ENCODE measurements at regions not wholly inside any gene's neighbourhood (a gene's known extent, or its start where the extent isn't known, plus 50 kb on each side); places are given as distances from the start of the nearest gene placed in this dataset.

DNA sequence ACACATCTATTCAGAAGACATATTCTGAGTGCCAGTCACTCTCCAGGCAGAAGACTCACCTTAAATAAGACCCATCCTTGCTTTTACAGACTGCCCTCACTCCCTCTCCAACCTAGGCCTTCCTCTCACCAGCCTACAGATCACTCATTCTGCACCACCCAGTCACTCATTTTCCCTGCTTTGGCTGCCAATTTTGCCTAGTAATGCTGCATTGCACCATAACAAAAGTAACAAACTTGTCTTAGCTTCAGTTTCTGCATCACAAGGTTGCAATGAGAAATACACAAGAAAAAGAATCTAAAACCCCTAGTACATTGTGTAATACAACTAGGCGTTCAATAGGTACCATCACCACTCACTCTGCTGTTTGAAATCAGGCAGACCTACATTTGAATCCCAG, 292.4 kb downstream of the PLPP3 start:
- no peak overlapping the region for H3K27ac ChIP-seq
- TF ChIP-seq, protein P1, sequence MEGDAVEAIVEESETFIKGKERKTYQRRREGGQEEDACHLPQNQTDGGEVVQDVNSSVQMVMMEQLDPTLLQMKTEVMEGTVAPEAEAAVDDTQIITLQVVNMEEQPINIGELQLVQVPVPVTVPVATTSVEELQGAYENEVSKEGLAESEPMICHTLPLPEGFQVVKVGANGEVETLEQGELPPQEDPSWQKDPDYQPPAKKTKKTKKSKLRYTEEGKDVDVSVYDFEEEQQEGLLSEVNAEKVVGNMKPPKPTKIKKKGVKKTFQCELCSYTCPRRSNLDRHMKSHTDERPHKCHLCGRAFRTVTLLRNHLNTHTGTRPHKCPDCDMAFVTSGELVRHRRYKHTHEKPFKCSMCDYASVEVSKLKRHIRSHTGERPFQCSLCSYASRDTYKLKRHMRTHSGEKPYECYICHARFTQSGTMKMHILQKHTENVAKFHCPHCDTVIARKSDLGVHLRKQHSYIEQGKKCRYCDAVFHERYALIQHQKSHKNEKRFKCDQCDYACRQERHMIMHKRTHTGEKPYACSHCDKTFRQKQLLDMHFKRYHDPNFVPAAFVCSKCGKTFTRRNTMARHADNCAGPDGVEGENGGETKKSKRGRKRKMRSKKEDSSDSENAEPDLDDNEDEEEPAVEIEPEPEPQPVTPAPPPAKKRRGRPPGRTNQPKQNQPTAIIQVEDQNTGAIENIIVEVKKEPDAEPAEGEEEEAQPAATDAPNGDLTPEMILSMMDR (conservative IDR thresholded peaks at IDR 0.05): no peak

GRCh38 chr1:56286506-56286905, 292.9 kb downstream of the PLPP3 start:
- TF ChIP-seq, protein P1 (conservative IDR thresholded peaks at IDR 0.05): no peak

DNA sequence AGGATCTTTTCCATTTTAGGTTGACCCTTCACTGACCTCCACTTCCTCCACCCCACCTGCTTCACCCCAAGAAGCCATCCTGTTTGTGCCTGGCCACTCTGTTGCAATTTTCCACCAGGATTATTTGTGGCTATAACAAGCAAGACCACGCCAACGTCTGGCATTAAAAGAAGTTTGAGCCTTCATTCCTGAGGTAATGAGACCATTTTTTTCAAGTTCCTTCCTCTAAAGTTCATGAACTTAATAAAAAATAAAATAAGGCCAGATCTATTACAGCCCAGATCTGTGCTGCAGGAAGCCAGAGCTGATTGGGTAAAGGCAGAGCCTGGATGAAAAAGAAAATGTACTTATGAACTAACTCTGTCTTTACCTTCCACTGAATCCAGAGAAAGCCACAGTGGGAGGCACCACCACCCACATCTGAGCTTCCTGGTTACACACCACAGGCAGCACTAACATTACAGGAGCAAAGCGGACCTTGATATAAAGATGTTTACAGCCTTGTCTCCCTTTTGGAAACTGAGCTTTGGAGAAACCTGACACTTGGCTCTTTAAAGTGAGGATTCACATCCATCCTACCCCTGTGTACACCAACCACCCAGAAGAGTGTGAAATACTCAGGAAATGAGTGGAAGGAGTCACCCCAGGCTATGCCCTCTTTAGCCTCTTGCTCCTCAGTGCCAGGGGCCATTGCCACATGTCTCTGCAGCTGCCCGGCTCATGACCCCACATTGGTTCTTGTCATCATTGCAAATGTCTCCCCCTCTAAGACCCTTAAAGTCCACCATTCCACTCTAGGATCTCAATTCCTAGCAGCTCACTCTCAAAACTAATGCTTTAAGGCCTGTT, 293.6 kb downstream of the PLPP3 start:
- TF ChIP-seq, protein P1 (conservative IDR thresholded peaks at IDR 0.05): no peak
- no peak overlapping the region for H3K27ac ChIP-seq

More at GRCh38 chr1:56286506-56286905, 292.9 kb downstream of the PLPP3 start:
- H3K27ac ChIP-seq: no peak overlapping the region

GRCh38 chr1:56284928-56285327, 294.4 kb downstream of the PLPP3 start:
- TF ChIP-seq, protein P1 (conservative IDR thresholded peaks at IDR 0.05): no peak
- no peak overlapping the region for H3K27ac ChIP-seq

- TF ChIP-seq, protein P1 (conservative IDR thresholded peaks at IDR 0.05): no peak
- H3K27ac ChIP-seq: no peak overlapping the region
Observed at GRCh38 chr1:56278061-56278460, 301.3 kb downstream of the PLPP3 start.

- H3K27ac ChIP-seq: no peak overlapping the region
- TF ChIP-seq, protein P1 (conservative IDR thresholded peaks at IDR 0.05): no peak
Observed at GRCh38 chr1:56268519-56269140, 310.7 kb downstream of the PLPP3 start.

DNA sequence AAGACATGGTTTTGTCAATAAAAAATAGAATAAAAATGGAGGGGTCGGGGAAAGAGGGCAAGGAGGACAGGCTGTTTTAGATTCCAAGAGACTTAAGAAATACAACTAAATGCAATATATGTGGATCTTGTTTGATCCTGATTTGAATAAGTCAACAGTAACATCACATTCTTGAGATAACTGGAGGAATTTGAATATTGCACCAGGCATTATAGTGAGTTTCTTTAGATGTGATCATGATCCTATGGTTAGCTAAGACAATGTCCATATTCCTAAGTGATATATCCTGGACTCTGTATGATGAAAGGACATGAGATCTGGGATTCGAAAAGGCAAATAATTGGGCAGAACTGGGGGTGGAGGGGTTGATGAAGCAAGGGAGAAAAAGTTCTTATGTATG, 311.8 kb downstream of the PLPP3 start:
- TF ChIP-seq, protein P1 (conservative IDR thresholded peaks at IDR 0.05): no peak

More for the DNA sequence above, 311.8 kb downstream of the PLPP3 start:
- H3K27ac ChIP-seq: no peak overlapping the region

All from VCaP (cell line).